Hepatocyte (in vitro differentiated cells): ENCODE measurements at regions not wholly inside any gene's neighbourhood (a gene's known extent, or its start where the extent isn't known, plus 50 kb on each side); places are given as distances from the start of the nearest gene placed in this dataset.

Source experiments
- DNase-seq: peaks from one replicate; pipeline ENCODE4 v3.0.0-alpha.2; 2016; ENCODE audit warnings: low spot score
- H2AFZ ChIP-seq: fragments of 200-600 bp; sonication (generic); 2 replicates; pipeline ENCODE4 v1.6.0; 2016; ENCODE audit warnings: antibody characterized with exemption, mild to moderate bottlenecking
- H3K27ac ChIP-seq: fragments of 200-600 bp; sonication (generic); 2 replicates; pipeline ENCODE4 v1.5.1; 2016; ENCODE audit warnings: mild to moderate bottlenecking
- H3K27me3 ChIP-seq: fragments of 200-600 bp; sonication (generic); 2 replicates; pipeline ENCODE4 v1.6.1; 2016
- H3K36me3 ChIP-seq: fragments of 200-600 bp; sonication (generic); replicated peaks from 2 replicates; pipeline ENCODE4 v1.5.1; 2016; ENCODE audit warnings: low read depth; ENCODE audit not compliant: insufficient read depth
- H3K4me1 ChIP-seq: fragments of 200-600 bp; sonication (generic); 2 replicates; pipeline ENCODE4 v1.5.1; 2016; ENCODE audit warnings: mild to moderate bottlenecking, moderate library complexity; ENCODE audit not compliant: insufficient read depth
- H3K4me2 ChIP-seq: fragments of 200-600 bp; sonication (generic); 2 replicates; pipeline ENCODE4 v1.6.0; 2016
- H3K4me3 ChIP-seq: fragments of 200-600 bp; sonication (generic); 2 replicates; pipeline ENCODE4 v1.5.1; 2016; ENCODE audit warnings: mild to moderate bottlenecking
- H3K79me2 ChIP-seq: fragments of 200-600 bp; sonication (generic); 2 replicates; pipeline ENCODE4 v1.6.0; 2017; ENCODE audit warnings: mild to moderate bottlenecking
- H3K9me2 ChIP-seq: fragments of 200-600 bp; sonication (generic); replicated peaks from 2 replicates; pipeline ENCODE4 v1.6.0; 2017; ENCODE audit warnings: mild to moderate bottlenecking; ENCODE audit not compliant: insufficient read depth
- H3K9me3 ChIP-seq: fragments of 200-600 bp; sonication (generic); 2 replicates; pipeline ENCODE4 v1.5.1; 2016; ENCODE audit warnings: low read depth, mild to moderate bottlenecking
- H4K20me1 ChIP-seq: fragments of 200-600 bp; sonication (generic); 2 replicates; pipeline ENCODE4 v1.6.0; 2016; ENCODE audit warnings: mild to moderate bottlenecking; ENCODE audit not compliant: insufficient read depth, poor library complexity, severe bottlenecking
- CTCF ChIP-seq: fragments of 200-600 bp; sonication (generic); IDR thresholded peaks from 2 replicates; pipeline ENCODE4 v1.5.1; 2016; ENCODE audit warnings: antibody characterized with exemption, mild to moderate bottlenecking; ENCODE audit not compliant: poor library complexity
- EZH2 ChIP-seq: fragments of 200-600 bp; sonication (generic); IDR thresholded peaks from 2 replicates; pipeline ENCODE4 v1.6.1; 2016; ENCODE audit warnings: antibody characterized with exemption, mild to moderate bottlenecking, borderline replicate concordance
- EZH2phosphoT487 ChIP-seq: fragments of 200-600 bp; sonication (generic); IDR thresholded peaks from one replicate; pipeline ENCODE4 v1.6.1; 2018; ENCODE audit warnings: antibody characterized with exemption, mild to moderate bottlenecking, low read depth, moderate library complexity; ENCODE audit not compliant: unreplicated experiment, severe bottlenecking
- WGBS: methylation state at CpG from one replicate; pipeline ENCODE4 v1.1.6; 2016; ENCODE audit warnings: low lambda C conversion rate; ENCODE audit errors: missing lambda C conversion rate; 5-methylcytosine and 5-hydroxymethylcytosine counted together

- TF ChIP-seq EZH2phosphoT487 (no peak), CTCF (no peak), EZH2 (no peak)
- DNase-seq = no peak
- Histone ChIP-seq H2AFZ (no peak overlapping the region), H3K9me2 (no peaks in the 10 kb centered on the region), H3K4me1 (no peaks in the 10 kb centered on the region), H3K4me3 (no peak overlapping the region), H3K4me2 (no peak overlapping the region), H3K27me3 (no peaks in the 10 kb centered on the region), H3K79me2 (no peaks in the 10 kb centered on the region), H3K9me3 (no peaks in the 10 kb centered on the region), H4K20me1 (no peaks in the 10 kb centered on the region), H3K36me3 (no peaks in the 10 kb centered on the region), H3K27ac (no peak overlapping the region)
Observed at GRCh38 chr2:160918258-160918657, 242.0 kb upstream of the TANK start.

GRCh38 chr2:160918906-160919503 lies 241.2 kb upstream of the TANK start:
- Histone ChIP-seq H4K20me1 (no peaks in the 10 kb centered on the region), H3K27me3 (no peaks in the 10 kb centered on the region), H3K9me2 (no peaks in the 10 kb centered on the region), H3K79me2 (no peaks in the 10 kb centered on the region), H3K9me3 (no peaks in the 10 kb centered on the region), H3K4me2 (no peak overlapping the region), H3K4me1 (no peaks in the 10 kb centered on the region), H2AFZ (no peak overlapping the region), H3K36me3 (no peaks in the 10 kb centered on the region), H3K27ac (no peak overlapping the region), H3K4me3 (no peak overlapping the region)
- TF ChIP-seq EZH2 = no peak
- TF ChIP-seq CTCF = peak; percentile 52
- DNase-seq = peak; percentile 74
- 43% methylated on average over 4 of the region's 4 CpGs for WGBS

- Histone ChIP-seq H3K4me3 (no peak overlapping the region), H3K4me1 (no peaks in the 10 kb centered on the region), H3K36me3 (no peaks in the 10 kb centered on the region), H3K79me2 (no peaks in the 10 kb centered on the region), H2AFZ (no peak overlapping the region), H3K27ac (peak overlapping the region; percentile 82), H3K9me2 (no peaks in the 10 kb centered on the region), H3K9me3 (no peaks in the 10 kb centered on the region), H3K27me3 (no peaks in the 10 kb centered on the region), H3K4me2 (peak overlapping the region; percentile 43), H4K20me1 (no peaks in the 10 kb centered on the region)
- 77% methylated on average over 1 of the region's 1 CpG for WGBS
- DNase-seq = no peak
- no peak for TF ChIP-seq EZH2phosphoT487
- TF ChIP-seq EZH2 = no peak
- no peak for TF ChIP-seq CTCF
Observed at GRCh38 chr2:160920061-160920460, 240.2 kb upstream of the TANK start.
